Panc1 (cell line): ENCODE measurements at regions not wholly inside any gene's neighbourhood (a gene's known extent, or its start where the extent isn't known, plus 50 kb on each side); places are given as distances from the start of the nearest gene placed in this dataset.

Source experiments
- ATAC-seq: fragments of 200-7000 bp; cut with Tn5 transposase; 2 replicates; pipeline ENCODE4 v1.9.1; 2020; ENCODE audit warnings: mild to moderate bottlenecking, moderate library complexity
- BruUV-seq: library from RNA; stranded (reverse); fragments of 400-500 nt; replicated peaks from 2 replicates; lab custom pipeline; 2021; lab: Mats Ljungman, UMichigan
- CTCF ChIA-PET: fragments of 300-600 bp; sonication (Branson Sonifier 250); formaldehyde crosslinking; loops from one replicate; lab custom pipeline; 2022; ENCODE audit warnings: antibody characterized with exemption; lab: Charles Lee
- POLR2A ChIA-PET: fragments of 300-600 bp; sonication (Branson Sonifier 250); formaldehyde crosslinking; loops from one replicate; lab custom pipeline; 2022; ENCODE audit warnings: antibody characterized with exemption; lab: Charles Lee
- DNase-seq: peaks from one replicate; pipeline ENCODE4 v3.0.0-alpha.2; 2010; ENCODE audit warnings: low read depth, low spot score
- H3K27ac ChIP-seq: 2 replicates; pipeline ENCODE4 v1.5.1; 2011; ENCODE audit warnings: mild to moderate bottlenecking, low read length, inconsistent platforms
- H3K27me3 ChIP-seq: fragments of 200-500 bp; sonication (Bioruptor generic); 2 replicates; pipeline ENCODE4 v1.6.0; 2014; ENCODE audit warnings: low read length, inconsistent platforms; ENCODE audit not compliant: control insufficient read depth, insufficient read depth
- H3K36me3 ChIP-seq: fragments of 200-500 bp; sonication (Bioruptor generic); 2 replicates; pipeline ENCODE4 v1.5.1; 2014; ENCODE audit warnings: inconsistent platforms, mild to moderate bottlenecking, low read length, moderate library complexity; ENCODE audit not compliant: control insufficient read depth, insufficient read depth
- H3K4me1 ChIP-seq: 2 replicates; pipeline ENCODE4 v1.5.1; 2011; ENCODE audit warnings: inconsistent platforms, mild to moderate bottlenecking, low read length, moderate library complexity; ENCODE audit not compliant: control insufficient read depth, insufficient read depth
- H3K4me3 ChIP-seq, 2 experiments: 2 replicates each; pipeline ENCODE4 v1.5.1; 2011 to 2012; ENCODE audit warnings: low read depth in 2 of 2, low read length in 2 of 2, mild to moderate bottlenecking in 2 of 2, inconsistent platforms in 1 of 2, moderate library complexity in 1 of 2
- H3K9me3 ChIP-seq: fragments of 200-500 bp; sonication (Bioruptor generic); 2 replicates; pipeline ENCODE4 v1.5.1; 2014; ENCODE audit warnings: low read depth, mild to moderate bottlenecking, inconsistent platforms, low read length, moderate library complexity; ENCODE audit not compliant: control insufficient read depth, insufficient read depth
- POLR2AphosphoS5 ChIP-seq: IDR thresholded peaks from 2 replicates; pipeline ENCODE4 v1.6.1; 2012; ENCODE audit warnings: mild to moderate bottlenecking, low read depth, low read length, moderate library complexity
- SIN3A ChIP-seq: IDR thresholded peaks from 2 replicates; pipeline ENCODE4 v1.6.1; 2012; ENCODE audit warnings: low read depth, mild to moderate bottlenecking, low read length, moderate library complexity, borderline replicate concordance; ENCODE audit not compliant: insufficient read depth
- TCF7L2 ChIP-seq: IDR thresholded peaks from 2 replicates; pipeline ENCODE4 v1.6.1; 2011; ENCODE audit warnings: mild to moderate bottlenecking, low read depth, low read length, inconsistent platforms
- in situ Hi-C: cut with HindIII; loops from 2 replicates; pipeline ENCODE4 v1.10.0; 2016; ENCODE audit warnings: low sequenced_read_pairs, low pct_unique_long_range_greater_than_20kb
- intact Hi-C: fragments of 100-400 bp; cut with micrococcal nuclease; formaldehyde crosslinking; loops from one replicate; pipeline ENCODE4 v1.10.0; 2022; ENCODE audit not compliant: unreplicated experiment
- TF ChIP-seq, protein P1 (sequence below): fragments of 450-650 bp; IDR thresholded peaks from 2 replicates; pipeline ENCODE4 v1.5.1; 2017; ENCODE audit warnings: mild to moderate bottlenecking
- TF ChIP-seq, protein P2 (sequence below), 2 experiments: IDR thresholded peaks; 2 replicates each; pipeline ENCODE4 v1.6.1; 2011 to 2012; ENCODE audit warnings: low read depth in 2 of 2, control low read depth in 1 of 2, low read length in 1 of 2, mild to moderate bottlenecking in 1 of 2, moderate library complexity in 1 of 2; ENCODE audit not compliant: insufficient read depth in 1 of 2

DNA sequence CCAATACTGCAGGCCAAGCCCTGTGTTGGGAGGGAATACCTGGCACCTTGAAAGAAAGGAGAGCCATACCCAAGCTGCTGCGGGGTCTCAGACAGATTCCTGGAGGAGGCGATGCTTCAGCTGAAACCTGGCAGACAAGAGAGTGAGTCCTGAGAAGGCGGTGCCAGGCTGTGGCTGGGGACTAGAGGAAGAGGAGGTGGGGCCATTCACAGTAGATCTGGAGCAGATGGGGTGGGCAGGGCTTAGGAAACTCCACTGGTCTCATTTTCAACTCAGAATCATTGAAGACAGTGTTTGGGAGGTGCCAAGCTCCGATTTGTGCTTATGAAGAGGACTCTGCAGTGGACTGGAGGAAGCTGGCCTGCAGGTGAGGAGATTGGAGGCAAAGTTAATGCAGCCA, 236.3 kb upstream of the MKI67 start:
- in situ Hi-C loops = no loop called here

DNA sequence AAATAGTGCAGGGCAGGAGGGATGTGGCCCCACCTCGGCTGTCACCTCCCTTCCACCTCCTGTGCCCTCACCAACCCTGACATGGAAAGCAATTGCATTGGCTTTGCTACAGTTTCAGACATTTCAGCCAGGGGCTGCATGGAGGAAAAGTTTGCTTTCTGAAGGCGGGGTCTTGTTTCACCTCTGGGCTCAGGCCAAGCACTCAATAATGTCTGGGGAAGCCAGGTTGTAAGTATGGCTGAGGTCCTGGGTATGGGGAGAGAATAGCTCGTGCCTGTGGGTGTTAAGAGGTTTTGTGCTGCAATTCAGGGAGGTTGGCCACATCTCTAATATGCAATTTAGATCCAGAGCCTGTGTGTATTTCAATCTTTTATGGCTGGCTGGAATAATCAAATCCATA, 238.4 kb upstream of the MKI67 start:
- in situ Hi-C loops = no loop called here
- DNase-seq (no peak), ATAC-seq (no peak)
- Histone ChIP-seq H3K36me3 (no peaks in the 10 kb centered on the region), H3K27ac (no peak overlapping the region), H3K4me1 (no peaks in the 10 kb centered on the region), H3K4me3 (no peak overlapping the region), H3K27me3 (0 out of 2 replicates have a peak, but pooled peaks cover 2% of the 10 kb centered on the region), H3K9me3 (no peaks in the 10 kb centered on the region)
- BruUV-seq = no TSS peak
- intact Hi-C loops = no loop called here
- ChIA-PET POLR2A (no interaction called here), CTCF (no interaction called here)
- TF ChIP-seq, protein P1, sequence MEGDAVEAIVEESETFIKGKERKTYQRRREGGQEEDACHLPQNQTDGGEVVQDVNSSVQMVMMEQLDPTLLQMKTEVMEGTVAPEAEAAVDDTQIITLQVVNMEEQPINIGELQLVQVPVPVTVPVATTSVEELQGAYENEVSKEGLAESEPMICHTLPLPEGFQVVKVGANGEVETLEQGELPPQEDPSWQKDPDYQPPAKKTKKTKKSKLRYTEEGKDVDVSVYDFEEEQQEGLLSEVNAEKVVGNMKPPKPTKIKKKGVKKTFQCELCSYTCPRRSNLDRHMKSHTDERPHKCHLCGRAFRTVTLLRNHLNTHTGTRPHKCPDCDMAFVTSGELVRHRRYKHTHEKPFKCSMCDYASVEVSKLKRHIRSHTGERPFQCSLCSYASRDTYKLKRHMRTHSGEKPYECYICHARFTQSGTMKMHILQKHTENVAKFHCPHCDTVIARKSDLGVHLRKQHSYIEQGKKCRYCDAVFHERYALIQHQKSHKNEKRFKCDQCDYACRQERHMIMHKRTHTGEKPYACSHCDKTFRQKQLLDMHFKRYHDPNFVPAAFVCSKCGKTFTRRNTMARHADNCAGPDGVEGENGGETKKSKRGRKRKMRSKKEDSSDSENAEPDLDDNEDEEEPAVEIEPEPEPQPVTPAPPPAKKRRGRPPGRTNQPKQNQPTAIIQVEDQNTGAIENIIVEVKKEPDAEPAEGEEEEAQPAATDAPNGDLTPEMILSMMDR = no peak
- TF ChIP-seq SIN3A (no peak), POLR2AphosphoS5 (no peak), TCF7L2 (no peak)
- TF ChIP-seq, protein P2, sequence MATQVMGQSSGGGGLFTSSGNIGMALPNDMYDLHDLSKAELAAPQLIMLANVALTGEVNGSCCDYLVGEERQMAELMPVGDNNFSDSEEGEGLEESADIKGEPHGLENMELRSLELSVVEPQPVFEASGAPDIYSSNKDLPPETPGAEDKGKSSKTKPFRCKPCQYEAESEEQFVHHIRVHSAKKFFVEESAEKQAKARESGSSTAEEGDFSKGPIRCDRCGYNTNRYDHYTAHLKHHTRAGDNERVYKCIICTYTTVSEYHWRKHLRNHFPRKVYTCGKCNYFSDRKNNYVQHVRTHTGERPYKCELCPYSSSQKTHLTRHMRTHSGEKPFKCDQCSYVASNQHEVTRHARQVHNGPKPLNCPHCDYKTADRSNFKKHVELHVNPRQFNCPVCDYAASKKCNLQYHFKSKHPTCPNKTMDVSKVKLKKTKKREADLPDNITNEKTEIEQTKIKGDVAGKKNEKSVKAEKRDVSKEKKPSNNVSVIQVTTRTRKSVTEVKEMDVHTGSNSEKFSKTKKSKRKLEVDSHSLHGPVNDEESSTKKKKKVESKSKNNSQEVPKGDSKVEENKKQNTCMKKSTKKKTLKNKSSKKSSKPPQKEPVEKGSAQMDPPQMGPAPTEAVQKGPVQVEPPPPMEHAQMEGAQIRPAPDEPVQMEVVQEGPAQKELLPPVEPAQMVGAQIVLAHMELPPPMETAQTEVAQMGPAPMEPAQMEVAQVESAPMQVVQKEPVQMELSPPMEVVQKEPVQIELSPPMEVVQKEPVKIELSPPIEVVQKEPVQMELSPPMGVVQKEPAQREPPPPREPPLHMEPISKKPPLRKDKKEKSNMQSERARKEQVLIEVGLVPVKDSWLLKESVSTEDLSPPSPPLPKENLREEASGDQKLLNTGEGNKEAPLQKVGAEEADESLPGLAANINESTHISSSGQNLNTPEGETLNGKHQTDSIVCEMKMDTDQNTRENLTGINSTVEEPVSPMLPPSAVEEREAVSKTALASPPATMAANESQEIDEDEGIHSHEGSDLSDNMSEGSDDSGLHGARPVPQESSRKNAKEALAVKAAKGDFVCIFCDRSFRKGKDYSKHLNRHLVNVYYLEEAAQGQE (IDR thresholded peaks at IDR 0.05; ENCODE audit: insufficient read depth in 1 of 2, low read depth in 2 of 2, low read length in 1 of 2) = no peak

More for the DNA sequence above, 236.3 kb upstream of the MKI67 start:
- TF ChIP-seq POLR2AphosphoS5 (no peak), TCF7L2 (no peak), SIN3A (no peak)
- TF ChIP-seq, protein P2 (IDR thresholded peaks at IDR 0.05; ENCODE audit: insufficient read depth in 1 of 2, low read depth in 2 of 2, low read length in 1 of 2) = no peak
- TF ChIP-seq, protein P1 = no peak
- H3K27ac ChIP-seq = no peak overlapping the region
- H3K4me3 ChIP-seq = no peak overlapping the region
- ATAC-seq = no peak
- ChIA-PET POLR2A (no interaction called here), CTCF (no interaction called here)
- no peaks in the 10 kb centered on the region for H3K4me1 ChIP-seq
- 0 out of 2 replicates have a peak, but pooled peaks cover 2% of the 10 kb centered on the region for H3K27me3 ChIP-seq
- DNase-seq = no peak
- H3K9me3 ChIP-seq = no peaks in the 10 kb centered on the region
- no TSS peak for BruUV-seq
- no peaks in the 10 kb centered on the region for H3K36me3 ChIP-seq
- intact Hi-C loops = no loop called here
